BLaER1 treated with 17β-estradiol and CSF1 and Interleukin-3, amounts not matched to agents 10 nM and 100 nM (cell line): ENCODE measurements at regions not wholly inside any gene's neighbourhood (a gene's known extent, or its start where the extent isn't known, plus 50 kb on each side); places are given as distances from the start of the nearest gene placed in this dataset.

Experiments
- H3K27ac ChIP-seq, 11 experiments: shearing (Covaris generic); formaldehyde crosslinking; 2 replicates each; pipeline ENCODE4 v1.8.1; 2022
- H3K27me3 ChIP-seq, 11 experiments: shearing (Covaris generic); formaldehyde crosslinking; 2 replicates each; pipeline ENCODE4 v1.8.1; 2022
- H3K36me3 ChIP-seq, 11 experiments: shearing (Covaris generic); formaldehyde crosslinking; 2 replicates each; pipeline ENCODE4 v1.8.1; 2022
- H3K4me1 ChIP-seq, 10 experiments: shearing (Covaris generic); formaldehyde crosslinking; 2 replicates each; pipeline ENCODE4 v1.8.1; 2022
- H3K4me2 ChIP-seq, 11 experiments: shearing (Covaris generic); formaldehyde crosslinking; 2 replicates each; pipeline ENCODE4 v1.8.1; 2022
- H3K4me3 ChIP-seq, 10 experiments: shearing (Covaris generic); formaldehyde crosslinking; 2 replicates each; pipeline ENCODE4 v1.8.1; 2022
- H3K9ac ChIP-seq, 11 experiments: shearing (Covaris generic); formaldehyde crosslinking; 2 replicates each; pipeline ENCODE4 v1.8.1; 2022
- H3K9me3 ChIP-seq, 11 experiments: shearing (Covaris generic); formaldehyde crosslinking; replicated peaks in 1 of 11; 2 replicates each; pipeline ENCODE4 v1.8.1; 2022
- H4K20me1 ChIP-seq, 11 experiments: shearing (Covaris generic); formaldehyde crosslinking; 2 replicates each; pipeline ENCODE4 v1.8.1; 2022
- Cebpa-rat ChIP-seq, 11 experiments: shearing (Covaris generic); IDR thresholded peaks; 2 replicates each; pipeline ENCODE4 v1.8.1; 2022

DNA sequence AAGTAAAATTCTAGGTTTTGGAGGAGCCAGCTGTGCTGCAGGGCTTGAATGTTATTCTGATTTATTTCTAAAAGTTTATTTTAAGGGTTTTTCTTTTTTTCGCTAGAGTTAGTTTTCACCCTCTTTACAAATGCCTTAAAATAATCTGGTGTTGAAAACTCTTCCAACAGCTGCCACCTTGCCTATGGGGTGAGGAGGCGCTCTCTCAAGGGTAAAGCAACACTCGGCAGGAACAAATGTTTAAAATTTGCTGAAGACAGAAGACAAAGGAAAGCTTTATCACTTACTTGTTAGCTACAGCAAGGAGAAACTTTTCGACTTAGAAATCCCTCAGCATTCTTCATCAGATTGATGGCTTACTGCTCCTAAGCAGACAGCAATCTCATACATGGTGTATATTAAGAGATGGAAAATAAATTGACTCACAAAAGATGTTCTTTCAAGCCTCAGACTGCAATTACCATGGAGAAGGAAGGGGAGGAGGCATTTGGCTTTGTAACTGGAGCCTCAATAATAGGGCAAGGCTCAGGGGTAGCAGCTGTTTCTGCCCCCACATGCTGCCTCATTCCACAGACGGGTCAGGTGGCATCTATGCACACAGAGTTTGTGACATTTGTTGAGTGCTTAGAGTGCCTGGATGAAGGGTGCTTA is 79.8 kb upstream of the RALGPS2 start:
- no peaks in the 10 kb centered on the region for H3K27me3 ChIP-seq
- no peak overlapping the region for H3K4me3 ChIP-seq
- no peak overlapping the region for H3K27ac ChIP-seq
- no peak for TF ChIP-seq Cebpa-rat (IDR thresholded peaks at IDR 0.05)
- no peaks in the 10 kb centered on the region for H3K36me3 ChIP-seq
- H4K20me1 ChIP-seq = no peaks in the 10 kb centered on the region
- no peaks in the 10 kb centered on the region for H3K9me3 ChIP-seq
- H3K4me1 ChIP-seq = peaks cover 0 to 17% (median 5%) of the 10 kb centered on the region in 10 experiments; a peak in 9 of 20 replicates
- no peak overlapping the region for H3K4me2 ChIP-seq
- no peak overlapping the region for H3K9ac ChIP-seq

- Histone ChIP-seq H3K4me1 (peaks cover 0 to 17% (median 5%) of the 10 kb centered on the region in 10 experiments; a peak in 9 of 20 replicates), H3K9ac (no peak overlapping the region), H3K36me3 (no peaks in the 10 kb centered on the region), H3K4me3 (no peak overlapping the region), H3K9me3 (no peaks in the 10 kb centered on the region), H3K4me2 (no peak overlapping the region), H3K27ac (no peak overlapping the region), H4K20me1 (no peaks in the 10 kb centered on the region), H3K27me3 (no peaks in the 10 kb centered on the region)
- TF ChIP-seq Cebpa-rat (IDR thresholded peaks at IDR 0.05) = no peak
These were observed 79.2 kb upstream of the RALGPS2 start for GRCh38 chr1:178645808-178646200.

DNA sequence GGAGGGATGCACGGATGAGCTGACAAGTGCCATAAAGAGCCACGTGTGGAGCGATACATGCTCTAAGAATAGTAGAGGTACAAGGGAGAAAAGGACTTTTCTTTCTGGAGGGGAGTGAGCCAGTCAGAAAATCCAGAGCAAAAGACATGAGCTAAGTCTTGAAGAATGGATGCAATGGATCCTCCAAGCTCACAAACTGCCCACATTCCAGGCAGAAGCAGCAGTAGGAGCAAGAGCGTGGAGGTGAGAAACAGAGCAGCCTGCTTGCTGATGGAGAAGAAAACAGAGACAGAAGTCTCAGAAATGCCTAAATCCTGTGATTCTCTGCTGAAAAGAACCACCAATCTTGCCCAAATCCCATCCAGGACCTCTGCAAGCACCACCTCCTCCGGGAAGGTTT is 78.2 kb upstream of the RALGPS2 start:
- no peak overlapping the region for H3K27ac ChIP-seq
- H3K9ac ChIP-seq = no peak overlapping the region
- peaks cover 0 to 23% (median 5%) of the 10 kb centered on the region in 10 experiments; a peak in 9 of 20 replicates for H3K4me1 ChIP-seq
- H3K9me3 ChIP-seq = no peaks in the 10 kb centered on the region
- H3K27me3 ChIP-seq = no peaks in the 10 kb centered on the region
- H3K4me2 ChIP-seq = peak overlapping the region in 7 of 11 experiments; percentile 14 to 48 (median 36); a peak in 10 of 22 replicates
- no peak for TF ChIP-seq Cebpa-rat (IDR thresholded peaks at IDR 0.05)
- H3K36me3 ChIP-seq = no peaks in the 10 kb centered on the region
- H4K20me1 ChIP-seq = no peaks in the 10 kb centered on the region
- no peak overlapping the region for H3K4me3 ChIP-seq

- H3K4me1 ChIP-seq = peaks cover 0 to 23% (median 5%) of the 10 kb centered on the region in 10 experiments; a peak in 9 of 20 replicates
- H3K27ac ChIP-seq = no peak overlapping the region
- H3K9ac ChIP-seq = no peak overlapping the region
- no peaks in the 10 kb centered on the region for H4K20me1 ChIP-seq
- no peaks in the 10 kb centered on the region for H3K36me3 ChIP-seq
- no peaks in the 10 kb centered on the region for H3K9me3 ChIP-seq
- H3K4me3 ChIP-seq = no peak overlapping the region
- H3K27me3 ChIP-seq = no peaks in the 10 kb centered on the region
- H3K4me2 ChIP-seq = no peak overlapping the region
- no peak for TF ChIP-seq Cebpa-rat (IDR thresholded peaks at IDR 0.05)
These were observed 76.9 kb upstream of the RALGPS2 start for GRCh38 chr1:178648151-178648550.

GRCh38 chr1:178649582-178650350 is 75.3 kb upstream of the RALGPS2 start:
- Histone ChIP-seq H3K4me3 (no peak overlapping the region), H3K9ac (no peak overlapping the region), H3K4me1 (peaks cover 0 to 12% (median 5%) of the 10 kb centered on the region in 10 experiments; a peak in 9 of 20 replicates), H3K36me3 (no peaks in the 10 kb centered on the region), H3K9me3 (no peaks in the 10 kb centered on the region), H4K20me1 (no peaks in the 10 kb centered on the region), H3K27me3 (no peaks in the 10 kb centered on the region), H3K27ac (no peak overlapping the region), H3K4me2 (no peak overlapping the region)
- no peak for TF ChIP-seq Cebpa-rat (IDR thresholded peaks at IDR 0.05)

- Histone ChIP-seq H3K27me3 (no peaks in the 10 kb centered on the region), H3K4me2 (0 out of 22 replicates have a peak overlapping the region, but pooled peaks of 2 of the 11 experiments have one; percentile 3 to 18), H3K9ac (no peak overlapping the region), H3K9me3 (no peaks in the 10 kb centered on the region), H3K4me3 (no peak overlapping the region), H3K4me1 (peaks cover 0 to 12% (median 5%) of the 10 kb centered on the region in 10 experiments; a peak in 9 of 20 replicates), H3K27ac (no peak overlapping the region), H3K36me3 (no peaks in the 10 kb centered on the region), H4K20me1 (no peaks in the 10 kb centered on the region)
- no peak for TF ChIP-seq Cebpa-rat (IDR thresholded peaks at IDR 0.05)
These were observed 74.0 kb upstream of the RALGPS2 start for GRCh38 chr1:178650934-178651511.

GRCh38 chr1:178651742-178652141 is 73.3 kb upstream of the RALGPS2 start:
- TF ChIP-seq Cebpa-rat (IDR thresholded peaks at IDR 0.05) = no peak
- Histone ChIP-seq H3K9ac (no peak overlapping the region), H4K20me1 (no peaks in the 10 kb centered on the region), H3K27me3 (no peaks in the 10 kb centered on the region), H3K4me1 (peaks cover 0 to 8% (median under 1%) of the 10 kb centered on the region in 10 experiments; a peak in 9 of 20 replicates), H3K36me3 (no peaks in the 10 kb centered on the region), H3K4me2 (no peak overlapping the region), H3K9me3 (no peaks in the 10 kb centered on the region), H3K27ac (no peak overlapping the region), H3K4me3 (no peak overlapping the region)

GRCh38 chr1:178652506-178653490 is 72.2 kb upstream of the RALGPS2 start:
- Histone ChIP-seq H3K4me3 (no peak overlapping the region), H3K4me2 (no peak overlapping the region), H3K4me1 (peaks cover 0 to 6% (median 0%) of the 10 kb centered on the region in 10 experiments; a peak in 2 of 20 replicates), H3K27me3 (no peaks in the 10 kb centered on the region), H4K20me1 (no peaks in the 10 kb centered on the region), H3K27ac (no peak overlapping the region), H3K36me3 (no peaks in the 10 kb centered on the region), H3K9me3 (no peaks in the 10 kb centered on the region), H3K9ac (no peak overlapping the region)
- TF ChIP-seq Cebpa-rat (IDR thresholded peaks at IDR 0.05) = no peak
